Duodenal mucosa (tissue), 2 donors: ENCODE measurements at regions not wholly inside any gene's neighbourhood (a gene's known extent, or its start where the extent isn't known, plus 50 kb on each side); places are given as distances from the start of the nearest gene placed in this dataset.

Source experiments
- H3K27ac ChIP-seq: one replicate; pipeline ENCODE4 v1.7.0; 2013; ENCODE audit warnings: low read depth, low read length
- H3K27me3 ChIP-seq, 2 donors: one replicate each; pipeline ENCODE4 v1.7.0; 2013; ENCODE audit warnings: low read length in 2 of 2, control low read depth in 1 of 2; ENCODE audit not compliant: insufficient read depth in 2 of 2, control insufficient read depth in 1 of 2
- H3K36me3 ChIP-seq, 2 donors: one replicate each; pipeline ENCODE4 v1.7.0; 2013; ENCODE audit warnings: low read length in 2 of 2, control low read depth in 1 of 2; ENCODE audit not compliant: insufficient read depth in 2 of 2, control insufficient read depth in 1 of 2
- H3K4me1 ChIP-seq, 2 donors: one replicate each; pipeline ENCODE4 v1.7.0; 2013; ENCODE audit warnings: low read length in 2 of 2, control low read depth in 1 of 2; ENCODE audit not compliant: insufficient read depth in 2 of 2, control insufficient read depth in 1 of 2
- H3K4me3 ChIP-seq, 2 donors: one replicate each; pipeline ENCODE4 v1.7.0; 2013; ENCODE audit warnings: low read length in 2 of 2, low read depth in 1 of 2
- H3K9ac ChIP-seq, 2 donors: one replicate each; pipeline ENCODE4 v1.7.0; 2013; ENCODE audit warnings: low read length in 2 of 2, low read depth in 1 of 2
- H3K9me3 ChIP-seq, 2 donors: one replicate each; pipeline ENCODE4 v1.7.0; 2013; ENCODE audit warnings: low read length in 2 of 2, control low read depth in 1 of 2; ENCODE audit not compliant: control insufficient read depth in 1 of 2

DNA sequence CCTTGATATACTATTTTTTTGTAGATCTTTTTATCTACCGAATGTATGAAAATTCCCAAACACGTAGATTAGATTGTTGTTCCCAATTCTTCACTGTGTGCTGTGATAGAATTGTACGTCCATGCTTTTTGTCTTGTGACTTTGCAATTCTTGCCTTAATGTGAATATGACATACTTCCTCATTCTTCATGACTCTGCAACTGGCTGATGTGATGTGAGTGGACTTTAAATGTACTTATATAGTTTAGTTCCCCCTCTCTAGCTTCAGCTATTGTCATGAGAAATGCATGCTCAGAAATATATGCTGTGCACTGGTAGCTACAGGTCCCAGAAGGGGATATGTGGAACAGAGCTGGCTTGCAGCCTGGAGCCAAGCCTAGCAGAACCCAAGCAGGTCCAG lies 89.4 kb downstream of the FTHL17 start:
- no peak overlapping the region for H3K9ac ChIP-seq
- H3K27me3 ChIP-seq = no peaks in the 10 kb centered on the region
- no peak overlapping the region for H3K27ac ChIP-seq
- no peaks in the 10 kb centered on the region for H3K4me1 ChIP-seq
- no peaks in the 10 kb centered on the region for H3K9me3 ChIP-seq
- H3K4me3 ChIP-seq = no peak overlapping the region
- H3K36me3 ChIP-seq = no peaks in the 10 kb centered on the region

DNA sequence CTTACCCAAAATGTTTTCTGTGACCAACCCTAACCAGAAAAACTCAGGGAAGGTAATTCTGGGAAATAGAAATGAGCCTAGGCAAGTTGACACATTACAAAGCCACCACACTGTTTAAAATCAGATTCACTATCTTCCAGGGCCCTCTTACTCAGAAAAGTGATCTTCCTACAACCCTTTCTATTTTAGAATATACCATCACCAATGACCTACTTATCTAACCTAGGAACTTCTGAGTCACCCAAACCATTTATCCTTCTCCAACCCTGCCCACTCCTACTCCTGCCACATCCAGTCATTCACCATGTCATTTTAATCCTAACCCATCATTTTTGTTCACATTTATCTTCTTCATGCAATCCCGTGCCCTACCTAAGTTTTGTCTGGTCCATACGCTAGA lies 89.9 kb downstream of the FTHL17 start:
- H3K36me3 ChIP-seq = no peaks in the 10 kb centered on the region
- no peak overlapping the region for H3K4me3 ChIP-seq
- no peaks in the 10 kb centered on the region for H3K27me3 ChIP-seq
- no peaks in the 10 kb centered on the region for H3K4me1 ChIP-seq
- no peak overlapping the region for H3K9ac ChIP-seq
- no peaks in the 10 kb centered on the region for H3K9me3 ChIP-seq
- no peak overlapping the region for H3K27ac ChIP-seq

- Histone ChIP-seq H3K4me1 (no peaks in the 10 kb centered on the region), H3K9me3 (no peaks in the 10 kb centered on the region), H3K4me3 (no peak overlapping the region), H3K27me3 (no peaks in the 10 kb centered on the region), H3K27ac (no peak overlapping the region), H3K36me3 (no peaks in the 10 kb centered on the region), H3K9ac (no peak overlapping the region)
Observed at GRCh38 chrX:30979271-30979670, 90.2 kb upstream of the TAB3 start.

DNA sequence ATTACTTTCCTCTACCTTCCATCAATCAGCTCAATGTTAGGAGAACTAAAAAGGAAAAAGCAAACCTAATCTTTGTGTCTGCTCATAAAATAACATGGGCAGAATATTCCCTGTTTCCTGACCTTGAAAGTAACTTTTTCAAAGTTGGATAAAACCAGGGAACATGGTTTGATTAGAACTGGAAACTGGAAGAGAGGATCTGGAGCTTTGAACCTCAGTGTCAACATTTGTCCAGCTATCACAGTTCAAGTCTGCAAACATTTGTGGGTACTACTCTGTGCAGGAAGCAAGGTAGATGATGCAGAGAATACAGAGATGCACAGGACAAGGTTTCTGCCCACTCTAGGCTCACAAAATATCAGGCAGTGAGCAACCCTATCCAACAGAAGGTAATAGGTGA lies 86.4 kb upstream of the TAB3 start:
- Histone ChIP-seq H3K4me1 (no peaks in the 10 kb centered on the region), H3K27me3 (no peaks in the 10 kb centered on the region), H3K4me3 (no peak overlapping the region), H3K9me3 (no peaks in the 10 kb centered on the region), H3K36me3 (no peaks in the 10 kb centered on the region), H3K27ac (no peak overlapping the region), H3K9ac (no peak overlapping the region)

- Histone ChIP-seq H3K9ac (no peak overlapping the region), H3K9me3 (no peaks in the 10 kb centered on the region), H3K27me3 (no peaks in the 10 kb centered on the region), H3K4me1 (no peaks in the 10 kb centered on the region), H3K4me3 (no peak overlapping the region), H3K27ac (no peak overlapping the region), H3K36me3 (no peaks in the 10 kb centered on the region)
Observed at GRCh38 chrX:30973784-30974427, 84.9 kb upstream of the TAB3 start.

- Histone ChIP-seq H3K27me3 (no peaks in the 10 kb centered on the region), H3K36me3 (no peaks in the 10 kb centered on the region), H3K4me1 (no peaks in the 10 kb centered on the region), H3K9me3 (no peaks in the 10 kb centered on the region), H3K27ac (no peak overlapping the region), H3K9ac (peak overlapping the region in 1 of 2 donors; percentile 18), H3K4me3 (peak overlapping the region; percentile 51 to 58)
Observed at GRCh38 chrX:30971774-30972603, 82.9 kb upstream of the TAB3 start.

DNA sequence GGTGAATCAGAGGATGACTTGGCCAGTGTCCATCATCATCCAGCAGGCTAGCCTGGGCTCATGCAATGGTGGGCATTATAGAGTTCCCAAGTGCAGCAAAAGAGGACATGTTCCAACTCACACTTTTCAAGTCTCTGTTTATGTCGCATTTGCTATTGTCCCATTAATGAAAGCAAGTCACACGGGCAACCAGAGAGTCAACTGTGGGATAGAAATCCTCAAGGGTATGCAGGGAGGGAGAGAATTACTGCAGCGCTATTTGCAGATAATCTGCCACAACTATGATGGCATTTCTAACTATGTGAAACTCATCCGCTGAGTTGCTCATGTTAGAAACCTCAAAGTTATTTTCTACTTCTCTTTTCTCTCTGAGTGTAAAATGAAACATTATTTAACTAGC lies 78.5 kb upstream of the TAB3 start:
- no peaks in the 10 kb centered on the region for H3K36me3 ChIP-seq
- H3K9me3 ChIP-seq = no peaks in the 10 kb centered on the region
- H3K27me3 ChIP-seq = no peaks in the 10 kb centered on the region
- peaks cover 0 to 4% of the 10 kb centered on the region in 2 donors for H3K4me1 ChIP-seq
- no peak overlapping the region for H3K9ac ChIP-seq
- no peak overlapping the region for H3K27ac ChIP-seq
- no peak overlapping the region for H3K4me3 ChIP-seq

DNA sequence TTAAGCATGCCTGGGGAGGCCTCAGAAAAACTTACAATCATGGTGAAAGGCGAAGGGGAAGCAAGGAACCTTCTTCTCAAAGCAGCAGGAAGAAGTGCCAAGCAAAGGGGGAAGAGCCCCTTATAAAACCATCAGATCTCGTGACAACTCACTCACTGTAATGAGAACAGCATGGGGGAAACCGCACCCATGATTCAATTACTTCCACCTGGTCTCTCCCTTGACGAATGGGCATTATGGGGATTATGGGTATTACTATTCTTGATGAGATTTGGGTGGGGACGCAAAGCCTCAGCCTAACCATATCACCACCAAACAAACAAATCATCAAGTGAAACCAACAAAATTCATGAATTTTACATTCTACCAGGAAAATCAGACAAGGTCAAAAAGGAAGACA lies 76.7 kb upstream of the TAB3 start:
- no peak overlapping the region for H3K27ac ChIP-seq
- H3K4me1 ChIP-seq = peaks cover 0 to 11% of the 10 kb centered on the region in 2 donors
- no peaks in the 10 kb centered on the region for H3K27me3 ChIP-seq
- no peak overlapping the region for H3K9ac ChIP-seq
- H3K9me3 ChIP-seq = no peaks in the 10 kb centered on the region
- no peak overlapping the region for H3K4me3 ChIP-seq
- H3K36me3 ChIP-seq = no peaks in the 10 kb centered on the region

- Histone ChIP-seq H3K36me3 (no peaks in the 10 kb centered on the region), H3K27ac (no peak overlapping the region), H3K4me1 (peaks cover 0 to 11% of the 10 kb centered on the region in 2 donors), H3K27me3 (no peaks in the 10 kb centered on the region), H3K9me3 (no peaks in the 10 kb centered on the region), H3K4me3 (no peak overlapping the region), H3K9ac (no peak overlapping the region)
Observed at GRCh38 chrX:30961387-30962174, 72.5 kb upstream of the TAB3 start.

- H3K36me3 ChIP-seq = no peaks in the 10 kb centered on the region
- no peak overlapping the region for H3K9ac ChIP-seq
- no peaks in the 10 kb centered on the region for H3K27me3 ChIP-seq
- H3K27ac ChIP-seq = no peak overlapping the region
- peaks cover 0 to 10% of the 10 kb centered on the region in 2 donors for H3K4me1 ChIP-seq
- H3K9me3 ChIP-seq = no peaks in the 10 kb centered on the region
- no peak overlapping the region for H3K4me3 ChIP-seq
Observed at GRCh38 chrX:30957753-30958152, 68.7 kb upstream of the TAB3 start.
